Hepatocyte (in vitro differentiated cells): ENCODE measurements at regions not wholly inside any gene's neighbourhood (a gene's known extent, or its start where the extent isn't known, plus 50 kb on each side); places are given as distances from the start of the nearest gene placed in this dataset.

Experiments
- DNase-seq: peaks from one replicate; pipeline ENCODE4 v3.0.0-alpha.2; 2016; ENCODE audit warnings: low spot score
- H2AFZ ChIP-seq: fragments of 200-600 bp; sonication (generic); 2 replicates; pipeline ENCODE4 v1.6.0; 2016; ENCODE audit warnings: antibody characterized with exemption, mild to moderate bottlenecking
- H3K27ac ChIP-seq: fragments of 200-600 bp; sonication (generic); 2 replicates; pipeline ENCODE4 v1.5.1; 2016; ENCODE audit warnings: mild to moderate bottlenecking
- H3K27me3 ChIP-seq: fragments of 200-600 bp; sonication (generic); 2 replicates; pipeline ENCODE4 v1.6.1; 2016
- H3K36me3 ChIP-seq: fragments of 200-600 bp; sonication (generic); replicated peaks from 2 replicates; pipeline ENCODE4 v1.5.1; 2016; ENCODE audit warnings: low read depth; ENCODE audit not compliant: insufficient read depth
- H3K4me1 ChIP-seq: fragments of 200-600 bp; sonication (generic); 2 replicates; pipeline ENCODE4 v1.5.1; 2016; ENCODE audit warnings: mild to moderate bottlenecking, moderate library complexity; ENCODE audit not compliant: insufficient read depth
- H3K4me2 ChIP-seq: fragments of 200-600 bp; sonication (generic); 2 replicates; pipeline ENCODE4 v1.6.0; 2016
- H3K4me3 ChIP-seq: fragments of 200-600 bp; sonication (generic); 2 replicates; pipeline ENCODE4 v1.5.1; 2016; ENCODE audit warnings: mild to moderate bottlenecking
- H3K79me2 ChIP-seq: fragments of 200-600 bp; sonication (generic); 2 replicates; pipeline ENCODE4 v1.6.0; 2017; ENCODE audit warnings: mild to moderate bottlenecking
- H3K9me2 ChIP-seq: fragments of 200-600 bp; sonication (generic); replicated peaks from 2 replicates; pipeline ENCODE4 v1.6.0; 2017; ENCODE audit warnings: mild to moderate bottlenecking; ENCODE audit not compliant: insufficient read depth
- H3K9me3 ChIP-seq: fragments of 200-600 bp; sonication (generic); 2 replicates; pipeline ENCODE4 v1.5.1; 2016; ENCODE audit warnings: low read depth, mild to moderate bottlenecking
- H4K20me1 ChIP-seq: fragments of 200-600 bp; sonication (generic); 2 replicates; pipeline ENCODE4 v1.6.0; 2016; ENCODE audit warnings: mild to moderate bottlenecking; ENCODE audit not compliant: insufficient read depth, poor library complexity, severe bottlenecking
- CTCF ChIP-seq: fragments of 200-600 bp; sonication (generic); IDR thresholded peaks from 2 replicates; pipeline ENCODE4 v1.5.1; 2016; ENCODE audit warnings: antibody characterized with exemption, mild to moderate bottlenecking; ENCODE audit not compliant: poor library complexity
- EZH2 ChIP-seq: fragments of 200-600 bp; sonication (generic); IDR thresholded peaks from 2 replicates; pipeline ENCODE4 v1.6.1; 2016; ENCODE audit warnings: antibody characterized with exemption, mild to moderate bottlenecking, borderline replicate concordance
- EZH2phosphoT487 ChIP-seq: fragments of 200-600 bp; sonication (generic); IDR thresholded peaks from one replicate; pipeline ENCODE4 v1.6.1; 2018; ENCODE audit warnings: antibody characterized with exemption, mild to moderate bottlenecking, low read depth, moderate library complexity; ENCODE audit not compliant: unreplicated experiment, severe bottlenecking
- WGBS: methylation state at CpG from one replicate; pipeline ENCODE4 v1.1.6; 2016; ENCODE audit warnings: low lambda C conversion rate; ENCODE audit errors: missing lambda C conversion rate; 5-methylcytosine and 5-hydroxymethylcytosine counted together

DNA sequence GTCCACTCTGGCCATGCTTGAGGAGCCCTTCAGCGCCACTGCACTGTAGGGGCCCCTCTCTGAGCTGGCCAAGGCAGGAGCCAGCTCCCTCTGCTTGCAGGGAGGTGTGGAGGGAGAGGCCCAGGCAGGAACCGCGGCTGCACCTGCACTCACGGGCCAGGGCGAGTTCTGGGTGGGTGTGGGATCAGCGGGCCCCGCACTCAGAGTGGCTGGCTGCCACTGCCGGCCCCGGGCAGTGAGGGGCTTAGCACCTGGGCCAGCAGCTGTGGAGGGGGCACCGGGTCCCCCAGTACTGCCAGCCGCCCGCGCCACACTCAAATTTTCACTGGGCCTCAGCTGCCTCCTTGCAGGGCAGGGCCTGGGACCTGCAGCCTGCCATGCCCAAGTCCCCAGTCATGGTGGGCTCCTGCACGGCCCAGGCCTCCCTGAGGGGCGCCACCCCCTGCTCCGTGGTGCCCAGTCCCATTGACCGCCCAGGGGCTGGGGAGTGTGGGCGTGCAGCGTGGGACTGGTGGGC lies 347.2 kb upstream of the SPOCK3 start:
- Histone ChIP-seq H3K9me3 (no peaks in the 10 kb centered on the region), H3K4me3 (no peak overlapping the region), H3K4me2 (no peak overlapping the region), H3K9me2 (no peaks in the 10 kb centered on the region), H3K4me1 (no peaks in the 10 kb centered on the region), H4K20me1 (no peaks in the 10 kb centered on the region), H3K27me3 (no peaks in the 10 kb centered on the region), H3K27ac (no peak overlapping the region), H2AFZ (no peak overlapping the region), H3K36me3 (no peaks in the 10 kb centered on the region), H3K79me2 (no peaks in the 10 kb centered on the region)
- 86% methylated on average over 16 of the region's 19 CpGs for WGBS
- no peak for TF ChIP-seq EZH2
- TF ChIP-seq EZH2phosphoT487 = no peak
- TF ChIP-seq CTCF = no peak
- DNase-seq = no peak

DNA sequence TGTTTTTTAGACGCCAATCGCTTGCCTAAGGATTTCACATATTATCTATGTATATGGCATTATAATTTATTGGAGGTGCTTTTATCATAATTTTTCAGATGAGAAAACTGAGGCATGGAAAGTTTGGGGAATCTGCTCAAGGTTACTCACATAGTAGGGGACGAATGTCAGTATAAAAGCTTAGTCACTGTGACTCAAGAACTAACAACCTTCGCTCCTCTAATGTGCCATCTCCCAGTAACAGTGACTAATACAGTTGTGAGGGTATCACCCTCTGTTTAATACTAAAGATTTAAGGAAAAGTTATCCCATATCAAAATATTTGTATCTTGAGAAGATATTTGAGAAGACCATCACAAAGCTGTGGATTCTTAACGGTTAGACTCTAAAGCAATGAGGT lies 353.1 kb upstream of the SPOCK3 start:
- H3K27ac ChIP-seq = no peak overlapping the region
- no peaks in the 10 kb centered on the region for H3K36me3 ChIP-seq
- no peak overlapping the region for H3K4me2 ChIP-seq
- no peaks in the 10 kb centered on the region for H3K79me2 ChIP-seq
- 86% methylated on average over 5 of the region's 5 CpGs for WGBS
- no peaks in the 10 kb centered on the region for H4K20me1 ChIP-seq
- no peaks in the 10 kb centered on the region for H3K9me3 ChIP-seq
- TF ChIP-seq EZH2 (no peak), CTCF (no peak), EZH2phosphoT487 (no peak)
- no peaks in the 10 kb centered on the region for H3K4me1 ChIP-seq
- H3K4me3 ChIP-seq = no peak overlapping the region
- H3K9me2 ChIP-seq = no peaks in the 10 kb centered on the region
- H3K27me3 ChIP-seq = no peaks in the 10 kb centered on the region
- DNase-seq = no peak
- no peak overlapping the region for H2AFZ ChIP-seq

- no peak for DNase-seq
- no peaks in the 10 kb centered on the region for H3K9me3 ChIP-seq
- no peaks in the 10 kb centered on the region for H3K9me2 ChIP-seq
- H3K27ac ChIP-seq = no peak overlapping the region
- no peak overlapping the region for H3K4me3 ChIP-seq
- H3K4me2 ChIP-seq = no peak overlapping the region
- no peaks in the 10 kb centered on the region for H3K4me1 ChIP-seq
- H2AFZ ChIP-seq = no peak overlapping the region
- 85% methylated on average over 3 of the region's 3 CpGs for WGBS
- TF ChIP-seq EZH2 (no peak), EZH2phosphoT487 (no peak), CTCF (no peak)
- no peaks in the 10 kb centered on the region for H3K36me3 ChIP-seq
- no peaks in the 10 kb centered on the region for H4K20me1 ChIP-seq
- no peaks in the 10 kb centered on the region for H3K27me3 ChIP-seq
- no peaks in the 10 kb centered on the region for H3K79me2 ChIP-seq
Observed at GRCh38 chr4:167595898-167596297, 361.6 kb upstream of the SPOCK3 start.

- Histone ChIP-seq H3K9me3 (no peaks in the 10 kb centered on the region), H3K9me2 (no peaks in the 10 kb centered on the region), H3K27ac (no peak overlapping the region), H3K27me3 (no peaks in the 10 kb centered on the region), H3K79me2 (no peaks in the 10 kb centered on the region), H3K4me1 (no peaks in the 10 kb centered on the region), H4K20me1 (no peaks in the 10 kb centered on the region), H3K4me3 (no peak overlapping the region), H2AFZ (no peak overlapping the region), H3K36me3 (no peaks in the 10 kb centered on the region), H3K4me2 (no peak overlapping the region)
- WGBS = 92% methylated on average over 2 of the region's 2 CpGs
- DNase-seq = no peak
- TF ChIP-seq CTCF = no peak
- no peak for TF ChIP-seq EZH2phosphoT487
- TF ChIP-seq EZH2 = no peak
Observed at GRCh38 chr4:167602157-167602556, 367.9 kb upstream of the SPOCK3 start.
